Stimulated activated CD4-positive, alpha-beta T cell treated with anti-CD3 and anti-CD28 coated beads, TNF-alpha, amount 100 ng/mL, for 1 hour (primary cell): ENCODE measurements at regions not wholly inside any gene's neighbourhood (a gene's known extent, or its start where the extent isn't known, plus 50 kb on each side); places are given as distances from the start of the nearest gene placed in this dataset.

Experiments
- DNase-seq, 3 donors: peaks; one replicate each; pipeline ENCODE4 v3.0.0-alpha.2; 2020; ENCODE audit warnings: low read depth in 3 of 3, low spot score in 1 of 3

GRCh38 chr18:46373791-46374190 lies 269.6 kb downstream of the HAUS1 start:
- DNase-seq, result no peak

- no peak for DNase-seq
Measured at GRCh38 chr18:46374850-46375249, 270.7 kb downstream of the HAUS1 start.

- no peak for DNase-seq
Measured at GRCh38 chr18:46377557-46377956, 273.4 kb downstream of the HAUS1 start.

GRCh38 chr18:46378126-46378863 lies 274.1 kb downstream of the HAUS1 start:
- DNase-seq, result no peak

- DNase-seq, result no peak
Measured at GRCh38 chr18:46378864-46379207, 274.7 kb downstream of the HAUS1 start.

- no peak for DNase-seq
Measured at GRCh38 chr18:46379323-46379950, 275.3 kb downstream of the HAUS1 start.

GRCh38 chr18:46385124-46385523 lies 271.9 kb downstream of the LOXHD1 start:
- DNase-seq, result no peak

GRCh38 chr18:46386788-46387187 lies 270.2 kb downstream of the LOXHD1 start:
- DNase-seq, result no peak

- no peak for DNase-seq
Measured at GRCh38 chr18:46387441-46388131, 269.4 kb downstream of the LOXHD1 start.

- no peak for DNase-seq
Measured at GRCh38 chr18:46388286-46388685, 268.7 kb downstream of the LOXHD1 start.

GRCh38 chr18:46392576-46392975 lies 264.4 kb downstream of the LOXHD1 start:
- no peak for DNase-seq

- no peak for DNase-seq
Measured at GRCh38 chr18:46393230-46393629, 263.8 kb downstream of the LOXHD1 start.

GRCh38 chr18:46393961-46394360 lies 263.1 kb downstream of the LOXHD1 start:
- no peak for DNase-seq

- DNase-seq, result no peak
Measured at GRCh38 chr18:46395795-46396194, 261.2 kb downstream of the LOXHD1 start.

- DNase-seq, result no peak
Measured at GRCh38 chr18:46397174-46397573, 259.8 kb downstream of the LOXHD1 start.

- no peak for DNase-seq
Measured at GRCh38 chr18:46398005-46398404, 259.0 kb downstream of the LOXHD1 start.

GRCh38 chr18:46398625-46399024 lies 258.4 kb downstream of the LOXHD1 start:
- DNase-seq, result no peak

- no peak for DNase-seq
Measured at GRCh38 chr18:46399303-46399702, 257.7 kb downstream of the LOXHD1 start.

- DNase-seq, result no peak
Measured at GRCh38 chr18:46400449-46400848, 256.6 kb downstream of the LOXHD1 start.

GRCh38 chr18:46401486-46402070 lies 255.4 kb downstream of the LOXHD1 start:
- DNase-seq, result no peak

GRCh38 chr18:46402396-46402795 lies 254.6 kb downstream of the LOXHD1 start:
- DNase-seq, result no peak

- no peak for DNase-seq
Measured at GRCh38 chr18:46402945-46403344, 254.1 kb downstream of the LOXHD1 start.
